ENCODE measurements at regions not wholly inside any gene's neighbourhood (a gene's known extent, or its start where the extent isn't known, plus 50 kb on each side); places are given as distances from the start of the nearest gene placed in this dataset.

DNA sequence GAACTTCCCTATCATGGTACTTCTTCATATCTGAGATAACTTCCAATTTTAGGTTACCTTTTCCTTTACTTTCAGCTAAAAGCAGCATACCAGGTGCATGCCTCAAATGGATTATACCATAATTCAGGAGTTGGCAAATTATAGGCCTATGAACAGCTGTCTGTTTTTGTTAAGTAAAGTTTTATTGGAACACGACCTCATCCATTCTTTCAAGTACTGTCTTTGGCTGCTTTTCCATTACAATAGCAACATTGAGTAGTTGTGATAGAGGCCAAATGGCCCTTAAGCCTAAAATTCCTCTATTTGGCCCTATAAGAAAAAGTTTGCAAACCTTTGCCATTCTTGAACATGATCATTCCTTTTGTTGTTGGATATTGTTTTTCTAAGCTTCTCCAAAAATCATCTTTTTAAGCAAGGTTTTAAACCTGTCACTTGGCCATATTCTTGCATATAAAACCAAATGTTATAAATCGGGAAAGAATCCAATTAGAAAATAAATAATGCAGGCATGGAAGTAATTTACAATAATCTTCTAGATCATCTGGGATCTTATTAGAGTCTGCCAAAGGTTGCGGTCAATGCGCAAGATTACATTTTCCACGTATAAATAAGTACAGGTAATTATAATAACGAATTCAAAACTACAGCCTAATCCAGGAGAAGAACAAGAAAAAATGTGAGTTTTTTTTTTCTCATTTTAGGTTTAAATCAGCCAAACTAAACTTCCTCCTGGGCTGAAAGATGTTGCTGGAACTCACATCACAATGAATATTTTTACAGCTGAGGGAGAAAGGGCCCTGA is 226.5 kb upstream of the ANKRD55 start:
- no peak for DNase-seq (ENCODE audit: low read depth in 2 of 2)

DNA sequence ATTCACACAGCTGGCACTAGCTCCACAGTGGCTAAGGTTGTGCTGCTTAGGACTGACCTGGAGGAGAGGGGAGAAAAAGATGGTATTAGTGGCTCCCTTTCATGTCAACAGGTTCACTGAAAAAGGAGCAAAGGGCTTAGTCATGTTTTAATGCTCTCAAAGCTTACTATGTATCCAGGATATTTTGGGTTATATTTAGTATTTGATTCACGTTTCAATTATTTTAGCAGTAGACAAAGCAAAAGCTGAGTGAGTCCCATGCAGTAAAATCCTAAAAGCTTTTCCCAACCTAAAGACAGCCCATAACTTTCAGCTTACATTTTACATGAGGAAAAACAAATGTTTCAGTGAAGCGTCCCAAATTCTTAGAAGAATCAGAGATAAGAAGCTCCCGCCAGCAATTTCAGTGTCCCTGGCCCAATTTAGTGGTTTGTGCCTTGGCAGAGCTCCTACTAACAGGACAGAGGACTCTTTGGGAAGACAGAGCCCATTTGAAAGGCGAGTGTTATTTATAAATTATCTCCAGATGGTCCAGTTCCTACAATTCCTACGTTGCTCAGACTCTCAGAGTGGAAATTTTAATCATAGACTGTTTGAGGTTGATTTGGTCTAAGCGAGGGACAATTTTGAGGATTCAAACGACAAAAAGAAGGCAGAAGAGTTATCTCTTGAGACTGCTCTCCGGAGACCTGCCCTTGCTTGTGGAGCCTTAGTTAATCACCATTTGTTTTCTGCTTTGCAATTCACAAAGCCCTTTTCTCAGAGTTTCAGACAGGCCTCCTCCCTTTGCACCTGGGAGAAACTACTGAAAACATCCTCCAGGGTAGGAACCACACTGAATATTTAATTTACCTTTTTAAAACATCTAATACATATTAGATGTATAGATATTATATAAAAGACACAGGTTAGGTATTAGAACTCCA is 225.0 kb upstream of the ANKRD55 start:
- no peak for DNase-seq (ENCODE audit: low read depth in 2 of 2)

DNA sequence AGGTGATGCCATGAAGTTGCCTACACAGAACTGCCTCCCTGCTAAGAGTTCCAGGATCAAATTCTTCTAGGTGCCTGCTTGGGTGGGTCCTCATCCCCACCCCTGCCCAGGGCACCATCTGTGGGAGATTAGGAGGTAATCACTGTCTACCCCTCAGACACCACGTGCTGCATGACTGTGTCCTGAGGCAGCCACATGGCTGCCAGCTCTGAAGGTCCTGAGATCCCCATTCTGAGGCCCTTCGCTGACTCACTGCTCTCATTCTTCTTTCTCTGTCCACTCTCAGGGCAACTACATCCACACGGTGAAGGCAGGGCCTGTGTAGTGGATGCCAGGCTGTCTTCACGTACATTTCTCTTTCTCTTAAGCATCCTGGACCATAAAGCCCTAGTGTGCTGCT is 222.9 kb upstream of the ANKRD55 start:
- no peak for DNase-seq (ENCODE audit: low read depth in 2 of 2)

DNA sequence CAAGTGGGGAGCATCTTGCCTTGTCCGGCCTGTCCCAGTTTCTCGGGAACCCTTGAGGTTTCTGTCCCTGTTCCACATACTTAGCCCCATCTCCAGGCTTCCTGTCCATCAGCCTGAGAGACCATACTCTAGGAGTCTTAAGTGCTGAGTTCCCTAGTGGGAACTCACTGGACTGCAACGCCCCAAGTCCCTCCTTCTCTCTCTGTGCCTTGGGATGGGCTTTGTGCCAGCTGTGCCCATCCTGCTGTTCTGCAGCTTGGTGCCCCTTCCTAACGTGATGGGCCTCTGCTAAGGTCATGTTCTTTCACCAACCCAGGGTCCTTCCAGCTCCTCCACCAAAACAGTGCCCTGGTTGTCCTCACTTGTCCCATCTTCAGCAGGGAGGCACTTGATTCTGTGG is 222.3 kb upstream of the ANKRD55 start:
- no peak for DNase-seq (ENCODE audit: low read depth in 2 of 2)

DNA sequence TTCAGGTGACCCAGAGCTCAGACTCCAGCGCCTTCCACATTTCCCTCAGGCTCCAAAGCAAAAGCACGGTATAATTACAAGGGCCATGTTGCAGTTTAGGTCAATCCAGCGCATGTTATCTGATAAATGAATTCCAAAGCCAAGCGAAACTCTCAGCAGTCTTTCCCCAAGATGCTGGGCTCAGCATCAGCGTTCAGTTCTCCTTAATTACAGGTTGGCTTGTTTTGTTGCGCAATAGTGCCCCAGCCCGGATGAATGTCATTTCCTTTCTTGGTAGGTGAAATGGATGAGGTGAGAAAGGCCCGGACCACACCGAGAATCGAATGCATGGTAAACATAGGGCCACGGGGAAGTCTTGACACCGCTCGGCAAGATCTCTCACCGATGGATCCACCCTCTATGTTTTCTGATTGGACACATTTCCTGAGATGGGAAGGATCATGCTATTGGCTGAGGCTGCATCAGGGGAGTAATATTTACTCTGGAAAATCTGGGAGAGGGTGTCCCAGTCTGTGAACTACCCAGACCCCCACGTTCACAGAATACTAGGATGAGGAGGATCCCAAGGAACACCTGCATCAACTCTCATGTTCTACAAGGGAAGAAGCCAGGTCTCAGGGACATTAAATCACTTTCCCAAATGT is 221.2 kb upstream of the ANKRD55 start:
- no peak for DNase-seq (ENCODE audit: low read depth in 2 of 2)

DNA sequence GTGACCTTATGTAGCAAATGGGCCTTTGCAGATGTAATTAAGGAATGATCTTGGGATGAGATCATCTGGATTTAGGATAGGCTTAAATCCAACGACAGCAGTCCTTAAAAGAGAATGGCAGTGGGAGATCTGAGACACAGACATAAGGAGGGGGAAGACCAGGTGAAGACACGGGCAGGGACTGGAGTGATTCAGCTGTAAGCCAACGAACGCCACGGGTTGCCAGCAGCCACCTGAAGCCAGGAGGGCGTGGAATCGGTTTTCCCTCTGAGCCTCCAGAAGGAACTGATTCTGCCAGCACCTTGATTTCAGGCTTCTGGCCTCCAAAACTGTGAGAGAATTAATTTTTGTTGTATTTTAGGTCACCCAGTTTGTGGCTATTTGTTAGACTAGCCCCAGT is 218.6 kb upstream of the ANKRD55 start:
- no peak for DNase-seq (ENCODE audit: low read depth in 2 of 2)

DNA sequence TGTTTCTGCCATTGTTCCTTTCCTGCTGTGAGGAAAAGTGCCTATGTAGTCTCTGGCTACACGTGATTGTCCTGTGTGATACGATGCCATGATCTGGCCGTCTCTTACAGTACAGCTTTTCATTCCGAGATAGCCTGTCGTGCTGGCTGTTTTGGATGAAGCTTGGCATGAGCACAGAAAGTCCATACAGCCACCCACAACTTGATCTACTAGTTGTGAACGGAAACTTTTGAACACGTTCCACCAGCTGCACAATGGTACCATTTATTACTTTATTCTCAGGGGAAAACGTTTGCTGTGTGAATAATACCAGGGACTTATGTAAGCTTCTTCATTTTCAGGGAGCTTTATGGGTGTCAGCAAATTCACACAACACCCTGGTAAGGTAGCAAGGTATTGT is 217.6 kb upstream of the ANKRD55 start:
- no peak for DNase-seq (ENCODE audit: low read depth in 2 of 2)

DNA sequence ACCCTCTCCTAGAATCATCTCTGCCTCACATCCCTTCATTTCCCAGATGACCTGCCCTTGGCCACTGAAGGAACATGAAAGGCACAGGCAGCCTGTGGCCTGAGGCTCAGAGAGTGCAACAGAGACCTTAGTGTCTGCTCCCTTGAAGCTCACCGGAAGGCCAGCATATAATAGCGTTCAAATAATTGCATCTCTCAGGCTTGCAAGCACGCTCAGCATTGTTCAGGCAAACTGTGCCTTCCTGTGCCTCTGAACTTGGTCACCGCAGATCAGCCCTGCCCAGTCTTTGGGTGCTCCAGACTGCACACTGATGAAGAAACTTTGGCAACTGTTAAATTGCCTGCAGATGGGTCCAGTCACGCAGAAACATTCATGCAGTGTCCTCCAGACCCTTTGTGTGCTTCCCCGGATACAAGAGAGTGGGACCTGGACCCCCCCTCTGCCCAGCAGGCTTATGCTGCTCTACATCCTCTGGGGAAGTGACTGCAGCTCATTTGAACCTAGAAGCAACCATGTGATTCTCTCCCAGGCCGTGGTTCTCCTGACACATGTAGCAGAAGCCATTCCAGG is 216.0 kb upstream of the ANKRD55 start:
- no peak for DNase-seq (ENCODE audit: low read depth in 2 of 2)

DNA sequence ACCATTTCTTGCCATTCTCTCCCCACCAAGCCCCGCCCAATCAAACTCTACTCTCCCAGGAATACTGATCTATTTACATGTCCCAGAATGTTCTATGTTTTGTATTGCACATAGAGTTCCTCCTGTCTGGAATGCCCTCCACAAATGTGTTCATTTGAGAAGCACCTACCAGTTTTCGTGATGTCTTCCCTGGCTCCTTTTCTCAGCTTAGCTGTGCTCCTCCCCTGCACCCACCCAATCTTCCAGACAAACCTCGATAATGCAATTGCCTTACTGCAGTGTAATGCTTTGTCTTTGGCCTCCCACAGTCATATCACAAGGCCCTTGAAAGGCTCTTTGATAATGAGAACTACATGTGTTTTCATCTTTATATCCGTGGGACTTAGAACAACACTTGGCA is 214.5 kb upstream of the ANKRD55 start:
- DNase-seq (ENCODE audit: low read depth in 2 of 2), result no peak

DNA sequence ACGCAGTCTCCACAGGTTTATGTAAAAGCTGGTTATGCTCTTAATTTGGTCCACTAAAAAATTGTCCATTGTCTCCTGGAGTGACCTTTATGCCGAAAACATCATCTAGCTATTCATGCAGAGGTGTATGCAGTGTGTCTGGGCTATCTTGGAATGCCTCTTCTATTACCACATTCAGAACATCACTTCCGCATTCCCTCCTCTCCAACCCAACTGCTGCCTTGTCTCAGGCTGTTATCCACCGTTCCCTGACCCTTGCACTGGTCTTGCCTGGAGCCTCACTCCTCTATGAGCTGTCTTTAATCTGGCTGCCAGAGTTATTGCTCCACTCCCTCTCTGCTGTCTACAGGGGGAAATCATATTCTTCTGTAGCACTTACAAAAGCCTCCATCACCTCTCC is 214.1 kb upstream of the ANKRD55 start:
- no peak for DNase-seq (ENCODE audit: low read depth in 2 of 2)

DNA sequence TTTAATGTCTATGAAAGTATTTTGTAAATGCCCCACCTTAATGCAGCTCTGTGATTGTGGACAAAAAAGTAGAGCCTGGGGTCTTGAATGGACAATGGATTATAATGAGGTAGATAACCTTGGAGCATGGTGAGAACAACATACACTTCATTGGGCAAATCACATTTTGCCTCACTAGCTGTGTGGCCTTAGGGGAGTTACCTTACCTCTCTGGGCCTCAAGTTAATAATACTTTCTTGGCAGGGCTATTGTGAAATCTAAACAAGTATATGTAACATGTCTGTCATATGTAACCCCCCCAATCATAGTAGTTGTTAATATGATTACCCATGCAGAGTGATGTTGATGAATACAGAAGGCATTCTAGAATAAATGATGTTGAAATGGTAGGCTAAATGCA is 213.6 kb upstream of the ANKRD55 start:
- no peak for DNase-seq (ENCODE audit: low read depth in 2 of 2)

DNA sequence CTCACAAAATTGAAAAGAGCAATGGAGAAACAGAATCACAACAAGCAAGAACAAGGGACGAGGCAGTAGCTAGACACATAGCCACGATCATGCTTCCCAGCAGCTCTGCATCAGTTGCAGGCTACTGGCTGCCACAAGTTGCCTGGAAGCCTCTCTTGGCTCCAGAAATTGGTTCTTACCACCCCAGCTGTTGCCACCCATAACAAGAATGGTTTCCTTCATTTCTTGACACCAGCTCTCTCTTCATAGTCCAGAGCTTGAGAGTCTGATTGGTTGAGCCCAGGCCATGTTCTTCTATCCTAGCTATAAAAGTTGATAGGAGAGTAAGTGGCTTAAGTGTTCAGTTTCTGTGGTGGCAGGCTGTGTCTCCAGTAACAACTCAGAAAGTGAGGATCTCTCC is 210.7 kb upstream of the ANKRD55 start:
- no peak for DNase-seq (ENCODE audit: low read depth in 2 of 2)

DNA sequence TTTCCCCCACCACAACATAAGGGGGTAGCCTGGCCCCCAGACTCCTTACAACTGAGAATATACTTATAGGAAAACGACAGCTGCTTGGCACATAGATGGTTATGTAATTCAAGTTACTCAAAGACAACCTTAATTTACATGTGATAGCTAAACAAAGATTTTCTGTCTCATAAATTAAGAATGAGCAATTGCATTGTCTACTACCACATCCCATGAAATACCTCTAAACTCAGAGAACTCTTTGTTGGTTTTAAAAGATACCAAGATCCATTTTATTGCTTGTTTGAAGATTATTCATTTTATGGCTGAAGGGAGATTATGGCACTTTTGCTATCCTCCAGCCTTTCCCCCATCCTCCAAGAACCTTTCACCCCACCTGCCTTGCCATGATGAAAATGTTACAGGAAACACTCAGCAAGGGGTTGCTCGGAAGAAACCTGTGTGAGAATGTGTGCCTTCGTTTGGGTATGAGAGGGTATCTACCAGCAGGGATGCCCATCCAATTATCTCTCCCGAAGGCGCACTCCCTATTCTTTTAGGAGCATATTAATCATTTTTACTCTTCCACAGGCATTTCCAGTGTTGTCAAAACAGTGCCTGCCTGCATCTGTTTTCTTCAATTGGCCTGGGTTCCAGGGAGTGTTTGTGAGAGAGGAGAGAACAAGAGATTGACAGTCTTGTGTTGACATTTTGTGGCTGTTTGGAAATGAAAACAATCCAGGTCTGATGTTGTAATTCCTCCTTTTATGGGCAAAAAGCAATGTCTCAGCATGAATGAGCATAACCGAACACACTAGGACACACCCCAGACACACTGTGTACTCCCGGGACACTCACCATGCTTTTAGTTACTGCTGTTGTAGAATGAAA is 208.0 kb upstream of the ANKRD55 start:
- DNase-seq (ENCODE audit: low read depth in 2 of 2), result no peak

DNA sequence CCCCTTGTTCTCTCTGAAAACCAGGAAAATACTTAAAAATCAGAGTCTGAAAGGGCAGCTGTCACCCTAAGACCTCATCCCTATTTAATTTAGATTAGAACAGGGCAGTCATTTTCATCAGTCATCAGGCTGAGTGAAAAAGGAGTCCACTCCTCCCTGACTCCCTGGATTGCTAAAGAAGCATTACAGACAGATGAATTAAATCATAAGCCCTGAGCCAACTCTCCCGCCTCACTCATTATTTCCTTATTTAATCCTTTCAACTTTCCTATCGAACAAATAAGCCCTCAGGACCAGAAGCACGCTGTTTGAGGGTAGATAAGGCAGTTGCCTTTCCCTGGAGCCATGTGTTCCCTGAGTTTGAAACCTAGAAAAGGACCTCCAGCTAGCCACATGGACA is 201.9 kb upstream of the ANKRD55 start:
- no peak for DNase-seq (ENCODE audit: low read depth in 2 of 2)

DNA sequence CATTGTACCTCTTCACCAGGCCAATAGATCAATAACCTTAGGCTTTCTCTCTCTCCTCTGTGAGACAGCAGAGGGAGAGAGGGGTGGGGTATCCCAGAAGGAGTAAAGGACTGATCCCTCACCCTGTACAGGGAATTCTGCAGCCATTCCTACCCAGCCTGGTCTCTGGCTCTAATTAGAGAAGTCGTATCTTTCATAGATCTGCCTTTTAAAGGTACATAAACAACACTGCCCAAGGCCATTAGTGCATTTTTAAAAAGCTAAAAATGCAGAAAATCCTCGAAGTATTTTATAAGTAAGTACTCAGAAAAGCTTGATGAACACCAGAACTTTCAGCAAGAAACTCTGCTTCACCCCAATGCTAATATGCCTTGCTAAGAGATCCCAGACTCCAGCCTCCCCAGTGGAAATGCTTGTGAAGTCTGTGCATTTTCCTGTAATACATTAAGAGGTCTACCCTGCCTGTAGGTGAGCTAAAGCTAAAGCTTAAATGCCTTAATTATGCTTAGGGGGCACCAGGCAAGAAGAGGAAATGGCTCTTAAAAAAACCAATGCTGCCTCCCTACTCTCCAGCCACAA is 200.0 kb upstream of the ANKRD55 start:
- no peak for DNase-seq (ENCODE audit: low read depth in 2 of 2)

DNA sequence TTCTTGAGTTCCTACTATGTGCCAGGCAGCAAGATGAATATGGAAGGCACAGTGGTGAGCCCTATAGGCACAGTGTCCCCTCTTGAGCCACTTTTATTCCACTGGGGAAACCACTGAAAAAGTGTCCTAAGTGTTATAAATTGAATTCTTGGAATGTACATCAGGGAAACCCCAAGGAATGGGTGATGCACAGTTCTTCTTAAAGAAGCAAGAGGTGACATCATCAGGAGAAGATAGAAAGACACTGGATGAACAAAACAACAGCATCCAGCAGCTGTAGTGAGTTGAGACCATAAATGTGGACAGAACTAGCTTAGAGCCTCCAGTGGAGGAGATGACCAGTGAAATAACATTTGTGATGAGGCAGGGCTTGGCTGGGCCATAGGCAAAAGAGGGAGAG is 199.2 kb upstream of the ANKRD55 start:
- DNase-seq (ENCODE audit: low read depth in 2 of 2), result no peak

DNA sequence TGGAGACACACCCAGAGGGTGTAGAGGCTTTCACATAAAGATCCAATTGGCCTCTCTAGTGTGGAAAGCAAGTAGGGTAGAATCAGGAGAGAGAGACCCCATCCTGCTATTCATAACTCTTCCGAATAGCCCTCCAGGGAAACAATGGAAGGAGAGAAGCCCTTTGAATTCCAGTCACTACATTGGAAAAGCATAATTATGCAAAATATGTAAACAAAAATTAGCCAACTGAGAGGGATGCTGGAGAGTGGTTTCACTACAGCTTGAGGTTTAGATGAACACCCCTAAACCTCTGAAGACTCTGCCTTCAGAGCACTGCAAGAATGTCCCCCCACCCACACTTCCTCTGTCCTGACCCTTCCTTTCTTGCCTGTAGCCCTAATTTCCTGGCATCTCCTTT is 197.3 kb upstream of the ANKRD55 start:
- DNase-seq (ENCODE audit: low read depth in 2 of 2), result no peak

DNA sequence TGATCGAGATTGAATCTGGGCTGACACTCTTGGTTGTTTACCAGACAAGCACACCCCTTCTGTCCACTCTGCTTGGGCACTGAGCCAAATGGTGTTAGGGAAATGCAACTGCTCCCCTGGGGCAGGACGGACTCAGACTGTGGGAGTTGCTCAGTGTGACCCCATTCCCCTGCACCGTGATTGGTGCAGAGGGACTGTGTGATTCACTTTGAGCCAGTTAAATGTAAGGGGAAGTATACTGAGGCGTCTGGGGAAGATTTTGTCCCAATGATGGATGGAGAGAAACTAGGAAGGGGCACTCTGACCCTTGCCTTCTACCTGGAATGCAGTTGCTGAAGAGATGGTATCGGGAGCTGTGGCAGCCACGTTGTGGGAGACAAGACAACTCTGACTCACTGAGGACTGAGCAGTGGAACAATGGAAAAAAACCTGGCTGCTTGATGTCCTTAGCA is 196.0 kb upstream of the ANKRD55 start:
- no peak for DNase-seq (ENCODE audit: low read depth in 2 of 2)

DNA sequence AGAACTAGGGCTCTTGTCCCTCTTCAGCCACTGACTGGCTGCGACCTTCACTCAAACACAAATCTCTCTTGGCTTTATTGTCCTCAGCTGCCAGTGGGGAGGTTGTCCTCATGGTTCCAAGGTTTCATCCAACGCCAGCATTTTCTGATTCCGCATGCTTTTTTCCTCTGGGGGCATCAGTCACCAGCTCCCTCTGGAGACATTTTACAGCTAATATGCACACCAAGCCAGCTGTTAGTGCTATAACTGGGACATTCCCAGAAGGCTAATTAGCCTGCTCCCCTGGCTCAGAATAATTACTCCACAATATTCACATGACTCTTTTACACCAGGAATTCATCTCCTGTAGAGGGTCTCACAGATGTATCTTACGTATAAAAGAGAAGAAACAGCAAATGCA is 193.6 kb upstream of the ANKRD55 start:
- no peak for DNase-seq (ENCODE audit: low read depth in 2 of 2)

DNA sequence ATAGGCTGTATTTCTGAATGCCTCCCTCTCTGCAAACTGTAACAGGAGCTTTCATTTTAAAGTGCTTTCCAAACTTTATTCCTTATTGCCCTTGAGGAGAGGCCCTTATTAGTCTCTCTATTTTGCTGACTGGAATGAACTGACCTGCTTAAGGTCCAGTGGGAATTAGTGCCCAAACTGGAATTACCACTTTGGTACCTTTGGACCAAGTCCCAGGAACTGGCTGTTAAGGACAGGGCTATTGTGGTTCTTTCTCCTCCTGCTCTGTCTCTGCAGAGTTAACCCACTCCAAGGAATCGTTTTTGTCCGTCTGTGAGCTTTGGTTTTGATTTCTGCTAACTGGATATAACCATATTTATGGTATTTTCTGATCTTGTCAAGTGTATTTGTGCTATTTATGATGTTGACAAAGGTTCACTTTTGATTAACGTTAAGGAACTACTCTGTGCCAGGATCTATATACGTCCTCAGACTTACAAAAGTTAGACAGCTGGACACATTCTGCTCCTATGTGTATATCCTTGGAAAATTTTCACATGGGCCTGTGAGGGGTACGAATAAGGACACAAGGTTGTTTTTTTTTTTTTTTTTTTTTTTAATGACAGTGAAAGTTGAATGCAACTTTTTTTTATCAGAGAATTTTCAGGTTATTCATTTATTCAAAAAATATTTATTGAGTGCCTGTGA is 189.1 kb upstream of the ANKRD55 start:
- no peak for DNase-seq (ENCODE audit: low read depth in 2 of 2)
